ENCODE measurements at regions not wholly inside any gene's neighbourhood (a gene's known extent, or its start where the extent isn't known, plus 50 kb on each side); places are given as distances from the start of the nearest gene placed in this dataset.

- DNase-seq = no peak
Measured at GRCh38 chr1:229196404-229197264, 74.3 kb upstream of the RAB4A start.

- DNase-seq = peak; percentile 75
Measured at GRCh38 chr1:229197265-229197585, 73.7 kb upstream of the RAB4A start.

GRCh38 chr1:229199261-229200243 lies 71.4 kb upstream of the RAB4A start:
- peak; percentile 77 for DNase-seq

- peak; percentile 41 for DNase-seq
Measured at GRCh38 chr1:229203030-229203751, 67.7 kb upstream of the RAB4A start.

GRCh38 chr1:229203991-229204632 lies 66.8 kb upstream of the RAB4A start:
- DNase-seq = no peak

GRCh38 chr1:229204921-229205777 lies 65.8 kb upstream of the RAB4A start:
- no peak for DNase-seq

GRCh38 chr1:229205854-229206253 lies 65.1 kb upstream of the RAB4A start:
- no peak for DNase-seq

GRCh38 chr1:229207916-229208315 lies 63.0 kb upstream of the RAB4A start:
- DNase-seq = no peak

GRCh38 chr1:229208481-229208880 lies 62.4 kb upstream of the RAB4A start:
- DNase-seq = no peak

GRCh38 chr1:229209386-229209785 lies 61.5 kb upstream of the RAB4A start:
- peak; percentile 74 for DNase-seq

GRCh38 chr1:229209816-229210215 lies 61.1 kb upstream of the RAB4A start:
- DNase-seq = no peak

GRCh38 chr1:229210844-229211243 lies 60.1 kb upstream of the RAB4A start:
- DNase-seq = no peak

GRCh38 chr1:229213797-229214196 lies 57.1 kb upstream of the RAB4A start:
- DNase-seq = no peak

- peak; percentile 88 for DNase-seq
Measured at GRCh38 chr1:229217716-229218115, 53.2 kb upstream of the RAB4A start.

GRCh38 chr1:229218612-229219025 lies 52.3 kb upstream of the RAB4A start:
- no peak for DNase-seq

GRCh38 chr1:229220163-229220846 lies 50.6 kb upstream of the RAB4A start:
- DNase-seq = no peak

GRCh38 chr1:229221106-229222019 lies 49.5 kb upstream of the RAB4A start:
- DNase-seq = peak; percentile 37
